ENCODE measurements at regions not wholly inside any gene's neighbourhood (a gene's known extent, or its start where the extent isn't known, plus 50 kb on each side); places are given as distances from the start of the nearest gene placed in this dataset.

DNA sequence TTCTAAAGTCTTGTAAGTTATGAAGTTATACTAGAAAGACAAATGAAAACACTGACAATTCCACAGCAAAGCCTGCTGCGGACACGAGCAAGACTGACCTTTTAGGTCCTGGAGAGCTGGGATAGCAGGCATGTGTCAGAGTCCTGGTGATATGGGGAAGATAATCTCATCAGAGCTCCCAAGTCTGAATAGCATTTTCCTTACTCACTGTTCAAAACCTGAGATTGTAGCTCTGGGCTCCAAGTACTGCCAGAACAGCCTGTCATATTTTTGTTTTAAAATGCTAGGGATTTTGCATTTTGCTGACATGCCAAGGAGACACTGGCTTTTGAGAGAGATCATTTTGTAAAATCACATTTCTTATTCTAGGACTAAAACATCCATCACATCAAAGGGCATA, 90.1 kb downstream of the DRD1 start:
- Histone ChIP-seq H3K36me3 (ENCODE audit: insufficient read depth, low read length) (no peaks in the 10 kb centered on the region), H3K4me2 (ENCODE audit: low read length) (no peak overlapping the region), H3K9me2 (ENCODE audit: low read depth, low read length) (no peaks in the 10 kb centered on the region), H3K9ac (ENCODE audit: low read length) (no peak overlapping the region), H4K20me1 (ENCODE audit: insufficient read depth, low read length) (no peaks in the 10 kb centered on the region), H3K27me3 (ENCODE audit: insufficient read depth, low read length) (no peaks in the 10 kb centered on the region), H3K4me1 (ENCODE audit: insufficient read depth, low read length, severe bottlenecking) (no peaks in the 10 kb centered on the region), H2AFZ (ENCODE audit: low read length) (no peak overlapping the region), H3K27ac (ENCODE audit: low read depth, low read length, poor library complexity, severe bottlenecking) (no peak overlapping the region), H3F3A (ENCODE audit: insufficient read depth, low read length) (no peaks in the 10 kb centered on the region), H3K4me3 (ENCODE audit: low read depth, low read length, poor library complexity, severe bottlenecking) (no peak overlapping the region), H3K79me2 (ENCODE audit: insufficient read depth, low read length) (no peaks in the 10 kb centered on the region), H3K9me3 (ENCODE audit: low read length) (no peaks in the 10 kb centered on the region)
- TF ChIP-seq, protein P1, sequence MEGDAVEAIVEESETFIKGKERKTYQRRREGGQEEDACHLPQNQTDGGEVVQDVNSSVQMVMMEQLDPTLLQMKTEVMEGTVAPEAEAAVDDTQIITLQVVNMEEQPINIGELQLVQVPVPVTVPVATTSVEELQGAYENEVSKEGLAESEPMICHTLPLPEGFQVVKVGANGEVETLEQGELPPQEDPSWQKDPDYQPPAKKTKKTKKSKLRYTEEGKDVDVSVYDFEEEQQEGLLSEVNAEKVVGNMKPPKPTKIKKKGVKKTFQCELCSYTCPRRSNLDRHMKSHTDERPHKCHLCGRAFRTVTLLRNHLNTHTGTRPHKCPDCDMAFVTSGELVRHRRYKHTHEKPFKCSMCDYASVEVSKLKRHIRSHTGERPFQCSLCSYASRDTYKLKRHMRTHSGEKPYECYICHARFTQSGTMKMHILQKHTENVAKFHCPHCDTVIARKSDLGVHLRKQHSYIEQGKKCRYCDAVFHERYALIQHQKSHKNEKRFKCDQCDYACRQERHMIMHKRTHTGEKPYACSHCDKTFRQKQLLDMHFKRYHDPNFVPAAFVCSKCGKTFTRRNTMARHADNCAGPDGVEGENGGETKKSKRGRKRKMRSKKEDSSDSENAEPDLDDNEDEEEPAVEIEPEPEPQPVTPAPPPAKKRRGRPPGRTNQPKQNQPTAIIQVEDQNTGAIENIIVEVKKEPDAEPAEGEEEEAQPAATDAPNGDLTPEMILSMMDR (IDR thresholded peaks at IDR 0.05; ENCODE audit: low read length) = no peak
- TF ChIP-seq EZH2 (IDR thresholded peaks at IDR 0.05; ENCODE audit: borderline replicate concordance, low read length) = no peak

DNA sequence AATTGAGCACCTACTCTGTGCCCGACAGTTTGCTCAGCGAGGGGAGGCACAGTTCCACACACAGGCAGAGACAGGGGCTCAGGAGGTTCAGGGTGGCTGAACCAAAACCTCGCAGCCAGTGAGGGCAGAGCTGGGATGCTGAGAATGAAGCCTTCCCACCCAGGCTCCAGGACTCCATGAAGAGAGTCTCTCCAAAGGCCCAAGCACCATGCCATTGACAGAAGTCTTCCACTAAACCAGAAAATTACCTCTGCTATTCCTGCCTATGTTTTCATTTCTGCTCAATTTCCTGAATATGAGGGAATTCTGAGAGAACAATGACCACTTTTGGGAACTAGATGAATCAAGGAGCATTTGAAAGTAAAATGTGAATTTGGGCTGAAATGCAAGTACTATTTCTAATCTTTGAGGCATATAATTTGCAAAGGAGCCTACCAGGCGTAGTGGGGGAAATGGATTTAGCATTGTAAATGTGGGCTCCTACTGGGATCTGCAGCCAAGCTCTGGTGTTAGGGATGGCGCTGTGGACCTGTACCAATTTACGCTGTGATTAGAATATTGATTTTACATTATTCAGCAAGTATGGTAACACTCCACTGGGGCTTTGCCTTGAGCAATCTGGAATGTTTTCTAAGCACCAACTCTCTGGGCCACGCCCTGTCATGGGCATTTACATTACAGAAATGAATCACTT, 91.9 kb downstream of the DRD1 start:
- no peak for TF ChIP-seq EZH2 (IDR thresholded peaks at IDR 0.05; ENCODE audit: borderline replicate concordance, low read length)
- TF ChIP-seq, protein P1 (IDR thresholded peaks at IDR 0.05; ENCODE audit: low read length) = no peak
- Histone ChIP-seq H3F3A (ENCODE audit: insufficient read depth, low read length) (no peaks in the 10 kb centered on the region), H4K20me1 (ENCODE audit: insufficient read depth, low read length) (no peaks in the 10 kb centered on the region), H3K9me3 (ENCODE audit: low read length) (no peaks in the 10 kb centered on the region), H3K9ac (ENCODE audit: low read length) (no peak overlapping the region), H3K36me3 (ENCODE audit: insufficient read depth, low read length) (no peaks in the 10 kb centered on the region), H3K9me2 (ENCODE audit: low read depth, low read length) (no peaks in the 10 kb centered on the region), H3K4me3 (ENCODE audit: low read depth, low read length, poor library complexity, severe bottlenecking) (no peak overlapping the region), H3K4me1 (ENCODE audit: insufficient read depth, low read length, severe bottlenecking) (no peaks in the 10 kb centered on the region), H3K27me3 (ENCODE audit: insufficient read depth, low read length) (no peaks in the 10 kb centered on the region), H2AFZ (ENCODE audit: low read length) (no peak overlapping the region), H3K79me2 (ENCODE audit: insufficient read depth, low read length) (no peaks in the 10 kb centered on the region), H3K27ac (ENCODE audit: low read depth, low read length, poor library complexity, severe bottlenecking) (no peak overlapping the region), H3K4me2 (ENCODE audit: low read length) (no peak overlapping the region)

DNA sequence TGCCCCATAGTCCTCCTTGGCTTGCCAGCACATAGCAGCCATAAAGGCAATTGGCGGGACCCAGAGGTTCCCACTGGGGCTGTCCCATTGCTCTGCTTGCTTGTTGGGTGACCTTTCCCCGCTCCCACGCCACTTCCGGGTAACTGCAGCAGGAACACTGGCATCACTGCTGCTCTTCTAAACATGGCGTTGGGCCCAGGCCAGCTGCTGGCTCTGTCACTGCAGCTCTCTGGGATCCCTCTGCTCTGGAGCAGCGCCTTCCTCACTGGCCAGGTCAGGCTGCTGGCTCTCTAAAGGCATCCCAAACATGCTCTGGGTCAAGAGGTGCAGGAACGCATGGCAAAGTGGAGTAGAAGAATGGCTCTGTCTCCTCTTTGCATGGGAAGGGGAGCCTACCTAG, 92.9 kb downstream of the DRD1 start:
- TF ChIP-seq EZH2 (IDR thresholded peaks at IDR 0.05; ENCODE audit: borderline replicate concordance, low read length) = no peak
- TF ChIP-seq, protein P1 (IDR thresholded peaks at IDR 0.05; ENCODE audit: low read length) = no peak
- no peak overlapping the region for H3K27ac ChIP-seq (ENCODE audit: low read depth, low read length, poor library complexity, severe bottlenecking)

More for the DNA sequence above, 92.9 kb downstream of the DRD1 start:
- Histone ChIP-seq H3K4me2 (ENCODE audit: low read length) (no peak overlapping the region), H3F3A (ENCODE audit: insufficient read depth, low read length) (no peaks in the 10 kb centered on the region), H3K9me2 (ENCODE audit: low read depth, low read length) (no peaks in the 10 kb centered on the region), H2AFZ (ENCODE audit: low read length) (no peak overlapping the region), H4K20me1 (ENCODE audit: insufficient read depth, low read length) (no peaks in the 10 kb centered on the region), H3K9me3 (ENCODE audit: low read length) (no peaks in the 10 kb centered on the region), H3K4me1 (ENCODE audit: insufficient read depth, low read length, severe bottlenecking) (no peaks in the 10 kb centered on the region), H3K36me3 (ENCODE audit: insufficient read depth, low read length) (no peaks in the 10 kb centered on the region), H3K79me2 (ENCODE audit: insufficient read depth, low read length) (no peaks in the 10 kb centered on the region), H3K4me3 (ENCODE audit: low read depth, low read length, poor library complexity, severe bottlenecking) (no peak overlapping the region), H3K9ac (ENCODE audit: low read length) (no peak overlapping the region), H3K27me3 (ENCODE audit: insufficient read depth, low read length) (no peaks in the 10 kb centered on the region)

Data from OCI-LY1 (cell line).